Activated CD4-positive, CD25-positive, alpha-beta regulatory T cell treated with anti-CD3 and anti-CD28 coated beads, Interleukin-2, amount 50 U/mL, for 24 hours (primary cell): ENCODE measurements at regions not wholly inside any gene's neighbourhood (a gene's known extent, or its start where the extent isn't known, plus 50 kb on each side); places are given as distances from the start of the nearest gene placed in this dataset.

Experiments
- ATAC-seq, 2 donors: fragments of 150-1000 bp; cut with Tn5 transposase; one replicate each; pipeline ENCODE4 v1.10.0; 2021; ENCODE audit warnings: mild to moderate bottlenecking in 1 of 2, moderate library complexity in 1 of 2

GRCh38 chr14:86654558-86655184 is 1124.7 kb downstream of the FLRT2 start:
- no peak for ATAC-seq

GRCh38 chr14:86652526-86652925 is 1122.6 kb downstream of the FLRT2 start:
- ATAC-seq, result no peak

- ATAC-seq, result no peak
Measured at GRCh38 chr14:86646696-86647690, 1117.0 kb downstream of the FLRT2 start.

GRCh38 chr14:86646125-86646524 is 1116.2 kb downstream of the FLRT2 start:
- ATAC-seq, result no peak

- ATAC-seq, result no peak
Measured at GRCh38 chr14:86641310-86641709, 1111.4 kb downstream of the FLRT2 start.

- ATAC-seq, result no peak
Measured at GRCh38 chr14:86640288-86640687, 1110.3 kb downstream of the FLRT2 start.

GRCh38 chr14:86639666-86640065 is 1109.7 kb downstream of the FLRT2 start:
- ATAC-seq, result no peak

- ATAC-seq, result no peak
Measured at GRCh38 chr14:86639146-86639545, 1109.2 kb downstream of the FLRT2 start.

GRCh38 chr14:86627080-86627479 is 1097.1 kb downstream of the FLRT2 start:
- ATAC-seq, result no peak

- ATAC-seq, result no peak
Measured at GRCh38 chr14:86626530-86626929, 1096.6 kb downstream of the FLRT2 start.

GRCh38 chr14:86625637-86626036 is 1095.7 kb downstream of the FLRT2 start:
- ATAC-seq, result no peak

- ATAC-seq, result no peak
Measured at GRCh38 chr14:86619726-86620125, 1089.8 kb downstream of the FLRT2 start.

- ATAC-seq, result no peak
Measured at GRCh38 chr14:86613786-86614185, 1083.8 kb downstream of the FLRT2 start.

GRCh38 chr14:86613126-86613525 is 1083.2 kb downstream of the FLRT2 start:
- no peak for ATAC-seq

GRCh38 chr14:86604561-86604960 is 1074.6 kb downstream of the FLRT2 start:
- ATAC-seq, result no peak

- ATAC-seq, result no peak
Measured at GRCh38 chr14:86602263-86602662, 1072.3 kb downstream of the FLRT2 start.

- no peak for ATAC-seq
Measured at GRCh38 chr14:86601813-86602212, 1071.9 kb downstream of the FLRT2 start.

GRCh38 chr14:86597279-86597678 is 1067.3 kb downstream of the FLRT2 start:
- no peak for ATAC-seq

- ATAC-seq, result no peak
Measured at GRCh38 chr14:86596024-86596423, 1066.1 kb downstream of the FLRT2 start.

- ATAC-seq, result no peak
Measured at GRCh38 chr14:86575141-86575540, 1045.2 kb downstream of the FLRT2 start.

GRCh38 chr14:86574778-86575129 is 1044.8 kb downstream of the FLRT2 start:
- ATAC-seq, result no peak

GRCh38 chr14:86574051-86574777 is 1044.3 kb downstream of the FLRT2 start:
- no peak for ATAC-seq

GRCh38 chr14:86570371-86570770 is 1040.4 kb downstream of the FLRT2 start:
- ATAC-seq, result no peak
